NCI-H2029 (cell line): ENCODE measurements at regions not wholly inside any gene's neighbourhood (a gene's known extent, or its start where the extent isn't known, plus 50 kb on each side); places are given as distances from the start of the nearest gene placed in this dataset.

Experiments
- DNase-seq: peaks from one replicate; lab custom pipeline; 2025; lab: John Stamatoyannopoulos, UW

DNA sequence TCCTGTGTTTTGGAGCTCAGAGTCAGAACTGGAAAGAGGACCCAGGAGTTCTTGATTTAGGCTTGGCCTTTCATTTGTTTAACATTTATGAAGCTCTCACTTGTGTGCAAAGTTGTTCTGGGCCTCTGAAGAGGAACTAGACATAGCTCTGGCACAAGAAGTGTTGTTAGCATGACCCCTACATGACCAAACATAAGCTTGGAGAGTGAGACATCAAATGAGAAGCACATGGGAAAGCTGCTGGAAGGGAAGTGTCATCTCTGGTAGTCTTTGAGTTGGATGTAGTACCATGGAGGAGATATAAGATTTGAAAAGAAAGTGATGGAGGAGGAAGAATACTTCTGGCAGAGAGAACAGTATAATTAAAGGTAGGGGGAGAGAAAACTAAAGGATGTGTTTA lies 370.1 kb downstream of the ADRA2A start:
- no peak for DNase-seq

DNA sequence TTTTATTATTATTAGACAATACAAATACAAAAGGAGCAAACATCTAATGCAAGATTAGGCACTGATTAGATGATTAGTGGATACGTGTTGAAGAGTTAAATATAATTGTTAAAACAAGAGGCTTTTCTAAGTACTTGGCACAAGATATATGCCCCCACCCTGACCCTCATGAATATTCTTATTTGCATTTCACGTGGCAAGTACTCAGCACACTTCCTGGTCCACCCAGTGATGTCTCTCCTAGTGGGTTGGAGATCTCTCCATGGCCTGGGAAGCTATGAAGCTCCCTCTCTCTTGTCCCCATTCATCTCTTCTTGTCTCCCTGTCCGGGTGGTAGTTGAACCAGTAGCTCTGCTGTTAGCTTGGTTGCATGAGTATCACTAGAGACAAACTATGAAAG lies 375.3 kb downstream of the ADRA2A start:
- no peak for DNase-seq

- DNase-seq = no peak
Observed at GRCh38 chr10:111455776-111456426, 379.1 kb downstream of the ADRA2A start.

DNA sequence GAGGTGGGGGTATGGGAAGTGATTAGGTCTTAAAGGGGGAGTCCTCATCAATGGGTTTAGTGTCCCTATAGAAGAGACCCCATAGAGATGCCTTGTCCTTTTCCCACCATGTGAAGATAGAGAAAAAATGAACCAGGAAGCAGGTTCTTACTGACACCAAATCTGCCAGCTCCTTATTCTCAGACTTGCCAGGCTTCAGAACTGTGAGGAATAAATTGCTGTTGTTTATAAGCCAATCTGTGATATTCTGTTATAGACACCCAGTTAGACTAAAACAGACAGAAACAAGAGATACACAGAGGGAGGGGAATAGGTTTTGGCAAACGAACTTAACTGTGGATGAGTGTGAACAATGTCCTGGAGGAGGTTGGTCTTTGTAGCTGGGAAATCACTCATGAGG lies 381.4 kb downstream of the ADRA2A start:
- no peak for DNase-seq

GRCh38 chr10:111459967-111460366 lies 383.1 kb downstream of the ADRA2A start:
- DNase-seq = no peak

DNA sequence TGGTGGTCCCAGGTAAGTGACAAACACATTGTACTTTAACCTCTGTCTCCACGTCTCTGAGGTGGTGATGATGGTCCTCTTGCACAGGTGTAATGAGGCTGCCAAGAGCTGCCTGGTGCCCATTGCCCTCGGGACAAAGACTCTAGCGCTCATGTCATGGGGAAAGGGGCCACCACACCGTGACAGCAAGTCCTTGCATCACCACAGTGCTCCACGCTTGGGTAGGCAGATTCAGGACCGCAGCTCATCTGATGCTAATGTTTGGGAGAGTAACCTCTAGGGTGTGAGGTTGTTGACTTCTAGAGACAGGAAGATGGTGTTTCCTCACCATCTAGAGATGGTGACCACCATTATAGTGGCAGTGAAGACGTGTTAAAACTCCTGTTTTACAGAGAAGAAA lies 395.6 kb downstream of the ADRA2A start:
- no peak for DNase-seq

DNA sequence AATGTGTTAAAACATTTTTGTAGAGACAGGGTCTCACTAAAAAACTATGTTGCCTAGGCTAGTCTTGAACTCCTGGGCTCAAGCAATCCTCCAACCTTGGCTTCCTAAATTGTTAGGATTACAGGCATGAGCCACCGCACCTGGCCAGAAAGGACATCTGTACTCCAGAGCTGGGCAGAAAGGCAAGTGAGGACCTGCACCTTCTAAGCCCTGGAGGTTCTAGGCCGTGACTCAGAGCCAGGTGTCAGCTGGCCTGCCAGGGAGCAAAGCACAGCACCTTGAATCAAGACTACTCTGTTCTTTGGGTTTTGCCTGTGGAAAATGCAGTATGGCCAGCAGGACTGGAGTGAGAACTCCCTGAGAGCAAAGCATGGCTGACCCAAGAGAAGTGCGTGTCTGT lies 396.5 kb downstream of the ADRA2A start:
- DNase-seq = no peak

- DNase-seq = no peak
Observed at GRCh38 chr10:111474786-111475185, 398.0 kb downstream of the ADRA2A start.

GRCh38 chr10:111475720-111476119 lies 398.9 kb downstream of the ADRA2A start:
- no peak for DNase-seq

GRCh38 chr10:111478651-111479050 lies 401.8 kb downstream of the ADRA2A start:
- no peak for DNase-seq

GRCh38 chr10:111479966-111480365 lies 403.1 kb downstream of the ADRA2A start:
- no peak for DNase-seq

DNA sequence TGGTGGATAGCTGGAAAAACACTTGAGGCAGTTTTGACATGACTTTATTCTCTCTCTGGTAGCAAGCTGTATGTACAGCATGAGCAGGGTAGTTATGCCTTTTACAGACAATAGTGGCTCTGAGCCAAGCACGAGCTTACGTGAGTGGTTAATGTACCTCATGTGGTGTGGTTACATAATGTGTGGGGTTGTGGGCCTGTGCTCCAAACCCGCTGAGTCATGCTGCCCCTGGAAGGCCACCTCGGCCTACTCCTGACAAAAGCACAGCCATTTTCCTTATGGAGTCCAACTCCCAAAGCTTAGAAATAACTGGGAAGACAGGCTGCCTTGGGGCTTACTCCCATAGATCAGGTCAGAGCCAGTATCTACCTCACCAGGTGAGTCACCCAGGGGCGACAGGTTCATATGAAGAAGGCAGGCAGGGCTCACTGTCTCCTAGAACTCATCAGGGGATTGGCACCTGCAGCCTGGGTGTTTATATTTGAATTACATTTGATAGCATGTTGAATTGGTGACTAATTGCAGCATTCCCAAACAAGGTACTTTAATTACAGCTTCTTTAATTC lies 404.5 kb downstream of the ADRA2A start:
- no peak for DNase-seq

DNA sequence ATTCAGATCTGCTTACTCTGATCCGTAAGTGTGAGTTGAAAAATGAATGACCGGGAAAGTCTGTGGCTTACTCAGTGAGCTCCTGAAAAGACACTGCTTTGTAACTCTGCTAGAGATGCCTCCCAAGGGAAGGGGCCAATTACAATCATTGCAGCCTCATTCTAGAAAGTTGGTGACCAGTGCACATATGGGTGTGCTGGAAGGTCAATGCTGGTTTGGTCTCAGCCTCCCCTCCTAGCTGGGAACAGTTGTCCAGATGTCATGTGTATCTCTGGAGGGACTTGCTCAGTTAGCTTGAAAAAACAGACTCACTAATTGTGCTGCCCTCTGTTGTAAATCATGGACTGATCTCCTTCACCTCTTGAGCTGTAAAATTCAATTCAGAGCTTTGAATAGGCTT lies 405.0 kb downstream of the ADRA2A start:
- DNase-seq = no peak

DNA sequence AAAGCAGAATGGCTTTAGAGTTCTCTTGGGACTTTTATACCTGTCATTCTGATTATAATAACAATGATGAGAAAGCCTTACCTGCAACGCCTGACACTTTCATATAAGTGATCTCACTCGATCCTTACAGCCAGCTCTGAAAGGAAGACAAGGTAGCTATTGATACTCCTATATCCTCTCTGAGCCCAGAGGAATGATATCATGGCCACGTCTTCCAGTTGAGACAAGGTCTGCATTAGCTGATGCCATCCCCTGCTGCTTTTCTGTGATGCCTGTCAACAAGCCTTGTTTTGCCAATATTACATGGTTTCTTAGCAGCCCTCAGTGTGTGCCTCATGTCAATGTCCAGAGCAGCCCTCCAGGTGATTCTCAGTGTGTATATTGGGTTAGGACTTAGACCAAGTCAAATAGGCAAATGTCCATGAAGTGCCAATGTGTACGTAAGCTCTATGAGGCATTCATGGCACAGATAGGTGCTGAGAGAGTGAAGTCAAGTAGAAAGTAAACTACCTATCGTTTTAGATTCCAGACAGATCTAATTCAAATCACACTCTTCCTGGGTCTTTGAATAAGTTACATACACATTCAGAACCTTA lies 405.9 kb downstream of the ADRA2A start:
- no peak for DNase-seq

DNA sequence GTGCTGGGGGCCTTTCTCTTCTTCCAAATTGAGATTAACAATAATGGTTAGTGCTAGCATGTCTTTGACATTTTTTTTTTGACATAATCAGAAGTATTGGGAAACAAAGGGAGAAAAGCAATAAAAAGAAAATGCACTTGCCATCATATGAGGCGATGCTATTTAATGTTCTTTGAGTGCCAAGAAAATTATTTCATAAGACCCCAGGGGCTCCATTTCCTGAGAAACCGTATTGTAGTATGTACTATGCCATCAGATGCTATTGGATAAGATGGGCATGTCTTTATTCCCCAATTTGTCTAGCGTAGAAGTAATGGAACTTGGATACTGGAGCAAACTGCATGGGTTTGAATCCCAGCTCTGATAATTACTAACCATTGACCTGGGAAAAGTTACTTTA lies 408.9 kb downstream of the ADRA2A start:
- no peak for DNase-seq

DNA sequence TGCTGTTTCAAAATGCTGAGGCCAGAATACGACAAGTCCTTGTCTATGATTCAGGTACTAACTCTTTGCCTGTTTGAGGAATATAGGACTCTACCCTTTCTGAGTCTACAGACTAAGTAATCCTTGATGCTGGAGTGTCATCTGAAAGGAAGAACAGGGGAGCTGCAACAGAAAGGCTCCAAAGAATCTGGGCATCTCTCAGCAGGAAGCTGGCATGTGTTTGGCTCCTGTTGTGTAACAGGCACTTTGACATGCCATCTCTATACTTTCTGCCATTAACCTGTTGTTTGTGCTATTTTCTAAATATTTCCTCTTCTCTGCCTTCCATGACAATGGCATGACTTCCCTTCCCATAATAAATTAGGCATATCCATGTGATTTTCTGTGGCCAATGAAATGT lies 409.5 kb downstream of the ADRA2A start:
- DNase-seq = no peak

GRCh38 chr10:111488668-111489067 lies 411.8 kb downstream of the ADRA2A start:
- DNase-seq = no peak

- no peak for DNase-seq
Observed at GRCh38 chr10:111491154-111491553, 414.3 kb downstream of the ADRA2A start.

DNA sequence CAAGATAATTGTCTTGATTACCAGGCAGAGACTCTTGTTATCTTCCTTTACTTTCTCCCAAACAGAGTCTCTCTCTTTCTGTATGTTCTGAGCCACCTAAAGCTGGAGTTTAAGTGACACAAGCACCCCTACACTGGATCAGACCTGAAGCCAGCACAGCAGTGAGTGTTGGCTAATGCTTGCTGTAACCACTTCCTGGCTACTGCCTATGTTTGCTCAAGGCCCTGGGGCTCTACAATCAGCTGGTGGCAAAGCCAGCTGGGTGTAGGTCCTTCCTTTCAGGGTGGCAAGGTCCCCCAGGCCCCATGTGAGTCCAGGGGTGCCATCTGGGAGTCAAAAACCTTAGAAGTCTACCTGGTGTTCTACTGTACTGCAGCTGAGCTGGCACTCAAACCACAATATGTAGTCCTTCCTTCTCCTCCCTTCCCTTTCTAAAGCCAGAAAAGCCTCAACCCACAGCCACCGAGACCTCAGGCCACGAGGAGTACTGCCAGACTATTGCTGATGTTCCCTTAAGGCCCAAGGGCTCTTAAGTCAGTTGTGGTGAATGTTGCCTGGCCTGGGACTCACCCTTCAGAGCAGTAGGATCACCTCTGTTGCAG lies 416.3 kb downstream of the ADRA2A start:
- DNase-seq = no peak

- DNase-seq = no peak
Observed at GRCh38 chr10:111498560-111498959, 421.7 kb downstream of the ADRA2A start.

GRCh38 chr10:111504376-111504775 lies 427.5 kb downstream of the ADRA2A start:
- no peak for DNase-seq

DNA sequence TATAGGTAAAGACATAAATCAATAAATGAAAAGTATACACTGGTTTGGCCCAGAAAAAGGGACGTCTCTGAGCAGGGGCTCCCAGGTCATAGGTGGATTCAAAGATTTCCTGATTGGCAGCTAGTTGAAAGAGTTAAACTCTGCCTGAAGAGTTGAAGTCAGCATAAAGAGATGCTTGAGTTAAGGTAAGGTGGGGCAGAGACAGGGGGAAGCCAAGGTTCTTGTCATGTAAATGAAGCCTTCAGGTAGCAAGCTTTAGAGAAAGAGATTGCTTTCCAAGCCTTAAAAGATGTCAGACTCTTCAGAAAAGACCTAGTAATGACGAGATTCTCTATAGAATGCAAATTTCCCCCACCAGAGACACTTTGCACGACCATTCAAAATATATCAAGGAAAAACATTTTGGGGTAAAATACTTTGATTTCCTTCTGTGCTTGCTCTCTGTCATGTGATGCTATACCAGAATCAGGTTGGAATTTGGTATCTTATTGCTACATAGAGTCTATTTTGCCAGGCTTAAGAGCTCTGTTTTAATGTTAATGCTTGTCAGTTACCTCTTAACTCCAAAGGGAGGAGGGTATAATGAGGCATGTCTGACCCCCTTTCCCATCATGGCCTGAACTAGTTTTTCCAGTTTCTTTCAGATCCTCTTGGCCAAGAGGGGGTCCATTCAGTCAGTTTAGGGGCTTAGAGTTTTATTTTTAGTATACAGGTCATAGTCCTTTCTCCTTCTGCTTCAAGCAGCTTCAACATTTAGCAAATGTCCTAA lies 429.6 kb downstream of the ADRA2A start:
- DNase-seq = no peak

GRCh38 chr10:111511751-111512150 lies 434.9 kb downstream of the ADRA2A start:
- DNase-seq = no peak
